ENCODE measurements at regions not wholly inside any gene's neighbourhood (a gene's known extent, or its start where the extent isn't known, plus 50 kb on each side); places are given as distances from the start of the nearest gene placed in this dataset.

DNA sequence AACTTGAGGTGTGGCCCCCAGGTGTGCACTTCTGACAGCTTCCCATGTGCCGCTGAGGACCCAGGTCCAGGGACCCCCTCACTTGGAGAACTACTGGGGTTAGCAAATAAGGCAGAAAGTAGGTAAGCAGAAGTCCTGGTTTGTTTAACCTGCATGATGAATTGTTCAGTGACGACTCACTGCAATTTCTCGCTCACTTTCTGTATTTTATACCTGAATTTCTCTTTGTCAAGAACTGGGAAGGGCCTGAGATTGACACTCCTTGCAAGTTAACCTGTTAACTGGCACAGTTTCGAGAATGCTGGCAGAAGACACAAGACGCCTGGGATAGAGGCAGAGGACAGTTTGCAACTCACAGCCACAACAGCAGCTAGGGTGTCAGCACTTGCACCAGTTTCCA is 164.5 kb upstream of the NCK2 start:
- no peak for DNase-seq (ENCODE audit: low spot score)
- no peak overlapping the region for H3K4me2 ChIP-seq
- Mint-ChIP-seq H3K4me3 (no peak overlapping the region), H3K4me1 (peaks cover 20% of the 10 kb centered on the region), H3K9me3 (no peaks in the 10 kb centered on the region), H3K27me3 (ENCODE audit: insufficient read depth, low read depth) (peaks cover 8% of the 10 kb centered on the region), H3K27ac (peak overlapping the region; percentile 25), H3K36me3 (no peaks in the 10 kb centered on the region)
- H3K4me3 ChIP-seq: no peak overlapping the region
- no peaks in the 10 kb centered on the region for H3K9me3 ChIP-seq (ENCODE audit: low read depth)
- no peaks in the 10 kb centered on the region for H4K20me1 ChIP-seq (ENCODE audit: low read depth)
- no peak overlapping the region for H2AFZ ChIP-seq (replicated peaks)
- TF ChIP-seq, protein P1, sequence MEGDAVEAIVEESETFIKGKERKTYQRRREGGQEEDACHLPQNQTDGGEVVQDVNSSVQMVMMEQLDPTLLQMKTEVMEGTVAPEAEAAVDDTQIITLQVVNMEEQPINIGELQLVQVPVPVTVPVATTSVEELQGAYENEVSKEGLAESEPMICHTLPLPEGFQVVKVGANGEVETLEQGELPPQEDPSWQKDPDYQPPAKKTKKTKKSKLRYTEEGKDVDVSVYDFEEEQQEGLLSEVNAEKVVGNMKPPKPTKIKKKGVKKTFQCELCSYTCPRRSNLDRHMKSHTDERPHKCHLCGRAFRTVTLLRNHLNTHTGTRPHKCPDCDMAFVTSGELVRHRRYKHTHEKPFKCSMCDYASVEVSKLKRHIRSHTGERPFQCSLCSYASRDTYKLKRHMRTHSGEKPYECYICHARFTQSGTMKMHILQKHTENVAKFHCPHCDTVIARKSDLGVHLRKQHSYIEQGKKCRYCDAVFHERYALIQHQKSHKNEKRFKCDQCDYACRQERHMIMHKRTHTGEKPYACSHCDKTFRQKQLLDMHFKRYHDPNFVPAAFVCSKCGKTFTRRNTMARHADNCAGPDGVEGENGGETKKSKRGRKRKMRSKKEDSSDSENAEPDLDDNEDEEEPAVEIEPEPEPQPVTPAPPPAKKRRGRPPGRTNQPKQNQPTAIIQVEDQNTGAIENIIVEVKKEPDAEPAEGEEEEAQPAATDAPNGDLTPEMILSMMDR (IDR thresholded peaks at IDR 0.05): no peak
- TF ChIP-seq EZH2phosphoT487 (IDR thresholded peaks at IDR 0.05) (no peak), EZH2 (IDR thresholded peaks at IDR 0.05) (no peak)
- no peak overlapping the region for H3K27ac ChIP-seq
- H3K4me1 ChIP-seq: peaks cover 7% of the 10 kb centered on the region
- H3K9ac ChIP-seq: no peak overlapping the region
- no peaks in the 10 kb centered on the region for H3K79me2 ChIP-seq (ENCODE audit: low read depth)
- no peaks in the 10 kb centered on the region for H3K36me3 ChIP-seq
- H3K27me3 ChIP-seq: no peaks in the 10 kb centered on the region
- no peaks in the 10 kb centered on the region for H3F3A ChIP-seq (ENCODE audit: low read depth)

- H2AFZ ChIP-seq (replicated peaks): no peak overlapping the region
- no peak overlapping the region for H3K9ac ChIP-seq
- H3K27me3 ChIP-seq: no peaks in the 10 kb centered on the region
- no peaks in the 10 kb centered on the region for H3K9me3 Mint-ChIP-seq
- no peak for DNase-seq (ENCODE audit: low spot score)
- no peak overlapping the region for H3K4me2 ChIP-seq
- H3K27me3 Mint-ChIP-seq (ENCODE audit: insufficient read depth, low read depth): peaks cover 12% of the 10 kb centered on the region
- no peaks in the 10 kb centered on the region for H3K36me3 ChIP-seq
- TF ChIP-seq EZH2 (IDR thresholded peaks at IDR 0.05) (no peak), EZH2phosphoT487 (IDR thresholded peaks at IDR 0.05) (no peak)
- TF ChIP-seq, protein P1 (IDR thresholded peaks at IDR 0.05): no peak
- no peaks in the 10 kb centered on the region for H3K36me3 Mint-ChIP-seq
- H3F3A ChIP-seq (ENCODE audit: low read depth): no peaks in the 10 kb centered on the region
- no peaks in the 10 kb centered on the region for H3K9me3 ChIP-seq (ENCODE audit: low read depth)
- H3K27ac ChIP-seq: no peak overlapping the region
- H3K27ac Mint-ChIP-seq: no peak overlapping the region
- peaks cover 7% of the 10 kb centered on the region for H3K4me1 ChIP-seq
- peaks cover 12% of the 10 kb centered on the region for H3K4me1 Mint-ChIP-seq
- H3K4me3 Mint-ChIP-seq: no peak overlapping the region
- H4K20me1 ChIP-seq (ENCODE audit: low read depth): no peaks in the 10 kb centered on the region
- H3K79me2 ChIP-seq (ENCODE audit: low read depth): no peaks in the 10 kb centered on the region
- no peak overlapping the region for H3K4me3 ChIP-seq
Observed at GRCh38 chr2:105578166-105578565, 166.5 kb upstream of the NCK2 start.

DNA sequence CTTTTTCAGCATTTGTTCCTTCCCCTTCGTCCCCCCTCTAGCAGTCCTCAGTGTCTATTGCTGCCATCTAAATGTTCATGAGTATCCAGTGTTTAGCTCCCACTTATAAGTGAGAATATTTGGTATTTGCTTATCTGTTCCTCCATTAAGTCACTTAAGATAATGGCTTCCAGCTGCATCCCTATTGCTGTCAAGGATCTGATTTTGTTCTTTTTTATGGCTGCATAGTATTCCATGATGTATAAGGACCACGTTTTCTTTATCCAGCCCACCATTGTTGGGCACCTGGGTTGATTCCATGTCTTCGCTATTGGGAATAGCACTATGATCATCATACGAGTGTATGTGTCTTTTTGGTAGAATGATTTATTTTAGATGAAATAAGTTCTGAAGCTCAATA is 166.9 kb upstream of the NCK2 start:
- DNase-seq (ENCODE audit: low spot score): no peak
- peaks cover 7% of the 10 kb centered on the region for H3K4me1 ChIP-seq
- TF ChIP-seq EZH2phosphoT487 (IDR thresholded peaks at IDR 0.05): no peak
- TF ChIP-seq EZH2 (IDR thresholded peaks at IDR 0.05): no peak
- TF ChIP-seq, protein P1 (IDR thresholded peaks at IDR 0.05): no peak
- H3K4me2 ChIP-seq: no peak overlapping the region
- H3K36me3 ChIP-seq: no peaks in the 10 kb centered on the region
- H3K27me3 ChIP-seq: no peaks in the 10 kb centered on the region
- H3K27me3 Mint-ChIP-seq (ENCODE audit: insufficient read depth, low read depth): peaks cover 10% of the 10 kb centered on the region
- no peak overlapping the region for H3K9ac ChIP-seq
- no peaks in the 10 kb centered on the region for H3K9me3 ChIP-seq (ENCODE audit: low read depth)
- peak overlapping the region; percentile 43 for H3K4me3 Mint-ChIP-seq
- H3K4me3 ChIP-seq: no peak overlapping the region
- H3K9me3 Mint-ChIP-seq: no peaks in the 10 kb centered on the region
- H3K79me2 ChIP-seq (ENCODE audit: low read depth): no peaks in the 10 kb centered on the region
- H3K4me1 Mint-ChIP-seq: peaks cover 12% of the 10 kb centered on the region
- H3K36me3 Mint-ChIP-seq: no peaks in the 10 kb centered on the region
- no peak overlapping the region for H3K27ac Mint-ChIP-seq
- H4K20me1 ChIP-seq (ENCODE audit: low read depth): no peaks in the 10 kb centered on the region
- no peak overlapping the region for H3K27ac ChIP-seq
- no peaks in the 10 kb centered on the region for H3F3A ChIP-seq (ENCODE audit: low read depth)
- H2AFZ ChIP-seq (replicated peaks): no peak overlapping the region
